HepG2 (cell line): ENCODE measurements at regions not wholly inside any gene's neighbourhood (a gene's known extent, or its start where the extent isn't known, plus 50 kb on each side); places are given as distances from the start of the nearest gene placed in this dataset.

Experiments used
- IRX3 ChIP-seq: sonication (generic); formaldehyde crosslinking; IDR thresholded peaks from 2 replicates; pipeline ENCODE4 v1.8.1; 2023; ENCODE audit warnings: mild to moderate bottlenecking, low read depth, missing genetic modification reagents, borderline replicate concordance
- KDM5A ChIP-seq: fragments of 200-600 bp; sonication (generic); IDR thresholded peaks from 2 replicates; pipeline ENCODE4 v1.7.0; 2018; ENCODE audit warnings: antibody characterized with exemption, mild to moderate bottlenecking, low read length, borderline replicate concordance
- PHF8 ChIP-seq: sonication (generic); formaldehyde crosslinking; IDR thresholded peaks from 2 replicates; pipeline ENCODE4 v1.5.0; 2020; ENCODE audit warnings: missing genetic modification reagents
- YEATS4 ChIP-seq: sonication (generic); formaldehyde crosslinking; IDR thresholded peaks from 2 replicates; pipeline ENCODE4 v1.4.0; 2020; ENCODE audit warnings: missing genetic modification reagents, borderline replicate concordance
- ZKSCAN8 ChIP-seq: IDR thresholded peaks from 2 replicates; pipeline ENCODE4 v1.6.1; 2016; ENCODE audit warnings: borderline replicate concordance, missing genetic modification reagents, missing compliant biosample characterization
- ZNF878 ChIP-seq: sonication (generic); formaldehyde crosslinking; IDR thresholded peaks from 2 replicates; pipeline ENCODE4 v1.8.1; 2023; ENCODE audit warnings: mild to moderate bottlenecking, missing genetic modification reagents, moderate library complexity
- TF ChIP-seq, protein P1 (sequence below): IDR thresholded peaks from 2 replicates; pipeline ENCODE4 v1.6.1; 2018; ENCODE audit warnings: missing genetic modification reagents
- TF ChIP-seq, protein P2 (sequence below): sonication (generic); formaldehyde crosslinking; conservative IDR thresholded peaks from 2 replicates; pipeline ENCODE4 v1.8.1; 2023; ENCODE audit warnings: missing genetic modification reagents
- TF ChIP-seq, protein P3 (sequence below): sonication (generic); formaldehyde crosslinking; IDR thresholded peaks from 2 replicates; pipeline ENCODE4 v1.8.0; 2022; ENCODE audit warnings: missing genetic modification reagents, mild to moderate bottlenecking, borderline replicate concordance
- TF ChIP-seq, protein P4 (sequence below): sonication (generic); formaldehyde crosslinking; IDR thresholded peaks from 2 replicates; pipeline ENCODE4 v1.4.0; 2020; ENCODE audit warnings: missing genetic modification reagents
- TF ChIP-seq, protein P5 (sequence below): sonication (generic); formaldehyde crosslinking; IDR thresholded peaks from 2 replicates; pipeline ENCODE4 v1.4.0; 2020; ENCODE audit warnings: missing genetic modification reagents, borderline replicate concordance
- TF ChIP-seq, protein P6 (sequence below): sonication (generic); formaldehyde crosslinking; IDR thresholded peaks from 2 replicates; pipeline ENCODE4 v1.4.0; 2020; ENCODE audit warnings: missing genetic modification reagents, borderline replicate concordance

DNA sequence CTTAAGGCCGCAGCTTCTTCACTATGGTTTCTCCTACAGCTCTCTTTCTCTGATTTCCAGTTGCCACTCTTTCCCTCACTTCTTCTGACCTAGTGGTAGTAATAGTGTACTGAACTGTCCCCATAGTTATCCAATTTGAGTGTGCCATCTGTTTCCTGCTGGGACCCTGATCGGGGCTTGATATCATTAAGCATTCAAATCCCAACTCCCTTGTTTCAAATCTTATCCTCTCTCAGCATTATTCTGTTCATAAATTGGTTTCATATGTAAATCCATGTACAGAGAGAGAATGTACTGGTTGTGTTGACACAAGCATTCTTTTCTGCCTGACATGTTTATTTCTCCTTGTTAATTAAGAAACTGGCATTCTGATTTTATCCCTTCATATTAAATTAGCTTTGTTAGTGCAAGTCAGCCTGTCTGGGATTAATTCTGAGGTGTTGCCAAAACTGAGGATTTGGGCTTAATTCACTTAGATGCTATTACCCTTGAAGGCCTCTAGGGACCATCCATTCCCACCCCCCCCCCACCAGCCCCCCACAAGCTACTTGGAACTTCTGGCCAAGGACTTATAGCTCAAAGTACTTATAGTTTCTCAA, 84.6 kb upstream of the PROKR2 start (continued):
- TF ChIP-seq, protein P1, sequence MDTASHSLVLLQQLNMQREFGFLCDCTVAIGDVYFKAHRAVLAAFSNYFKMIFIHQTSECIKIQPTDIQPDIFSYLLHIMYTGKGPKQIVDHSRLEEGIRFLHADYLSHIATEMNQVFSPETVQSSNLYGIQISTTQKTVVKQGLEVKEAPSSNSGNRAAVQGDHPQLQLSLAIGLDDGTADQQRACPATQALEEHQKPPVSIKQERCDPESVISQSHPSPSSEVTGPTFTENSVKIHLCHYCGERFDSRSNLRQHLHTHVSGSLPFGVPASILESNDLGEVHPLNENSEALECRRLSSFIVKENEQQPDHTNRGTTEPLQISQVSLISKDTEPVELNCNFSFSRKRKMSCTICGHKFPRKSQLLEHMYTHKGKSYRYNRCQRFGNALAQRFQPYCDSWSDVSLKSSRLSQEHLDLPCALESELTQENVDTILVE (CRISPR knock-in tag) = no peak
- TF ChIP-seq PHF8 (no peak), YEATS4 (CRISPR knock-in tag) (no peak), ZKSCAN8 (no peak), IRX3 (CRISPR knock-in tag) (no peak), KDM5A (no peak), ZNF878 (CRISPR knock-in tag) (no peak)
- TF ChIP-seq, protein P2, sequence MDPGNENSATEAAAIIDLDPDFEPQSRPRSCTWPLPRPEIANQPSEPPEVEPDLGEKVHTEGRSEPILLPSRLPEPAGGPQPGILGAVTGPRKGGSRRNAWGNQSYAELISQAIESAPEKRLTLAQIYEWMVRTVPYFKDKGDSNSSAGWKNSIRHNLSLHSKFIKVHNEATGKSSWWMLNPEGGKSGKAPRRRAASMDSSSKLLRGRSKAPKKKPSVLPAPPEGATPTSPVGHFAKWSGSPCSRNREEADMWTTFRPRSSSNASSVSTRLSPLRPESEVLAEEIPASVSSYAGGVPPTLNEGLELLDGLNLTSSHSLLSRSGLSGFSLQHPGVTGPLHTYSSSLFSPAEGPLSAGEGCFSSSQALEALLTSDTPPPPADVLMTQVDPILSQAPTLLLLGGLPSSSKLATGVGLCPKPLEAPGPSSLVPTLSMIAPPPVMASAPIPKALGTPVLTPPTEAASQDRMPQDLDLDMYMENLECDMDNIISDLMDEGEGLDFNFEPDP = no peak
- TF ChIP-seq, protein P3, sequence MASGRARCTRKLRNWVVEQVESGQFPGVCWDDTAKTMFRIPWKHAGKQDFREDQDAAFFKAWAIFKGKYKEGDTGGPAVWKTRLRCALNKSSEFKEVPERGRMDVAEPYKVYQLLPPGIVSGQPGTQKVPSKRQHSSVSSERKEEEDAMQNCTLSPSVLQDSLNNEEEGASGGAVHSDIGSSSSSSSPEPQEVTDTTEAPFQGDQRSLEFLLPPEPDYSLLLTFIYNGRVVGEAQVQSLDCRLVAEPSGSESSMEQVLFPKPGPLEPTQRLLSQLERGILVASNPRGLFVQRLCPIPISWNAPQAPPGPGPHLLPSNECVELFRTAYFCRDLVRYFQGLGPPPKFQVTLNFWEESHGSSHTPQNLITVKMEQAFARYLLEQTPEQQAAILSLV (CRISPR knock-in tag) = no peak
- TF ChIP-seq, protein P4, sequence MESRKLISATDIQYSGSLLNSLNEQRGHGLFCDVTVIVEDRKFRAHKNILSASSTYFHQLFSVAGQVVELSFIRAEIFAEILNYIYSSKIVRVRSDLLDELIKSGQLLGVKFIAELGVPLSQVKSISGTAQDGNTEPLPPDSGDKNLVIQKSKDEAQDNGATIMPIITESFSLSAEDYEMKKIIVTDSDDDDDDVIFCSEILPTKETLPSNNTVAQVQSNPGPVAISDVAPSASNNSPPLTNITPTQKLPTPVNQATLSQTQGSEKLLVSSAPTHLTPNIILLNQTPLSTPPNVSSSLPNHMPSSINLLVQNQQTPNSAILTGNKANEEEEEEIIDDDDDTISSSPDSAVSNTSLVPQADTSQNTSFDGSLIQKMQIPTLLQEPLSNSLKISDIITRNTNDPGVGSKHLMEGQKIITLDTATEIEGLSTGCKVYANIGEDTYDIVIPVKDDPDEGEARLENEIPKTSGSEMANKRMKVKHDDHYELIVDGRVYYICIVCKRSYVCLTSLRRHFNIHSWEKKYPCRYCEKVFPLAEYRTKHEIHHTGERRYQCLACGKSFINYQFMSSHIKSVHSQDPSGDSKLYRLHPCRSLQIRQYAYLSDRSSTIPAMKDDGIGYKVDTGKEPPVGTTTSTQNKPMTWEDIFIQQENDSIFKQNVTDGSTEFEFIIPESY (CRISPR knock-in tag) = no peak
- TF ChIP-seq, protein P5, sequence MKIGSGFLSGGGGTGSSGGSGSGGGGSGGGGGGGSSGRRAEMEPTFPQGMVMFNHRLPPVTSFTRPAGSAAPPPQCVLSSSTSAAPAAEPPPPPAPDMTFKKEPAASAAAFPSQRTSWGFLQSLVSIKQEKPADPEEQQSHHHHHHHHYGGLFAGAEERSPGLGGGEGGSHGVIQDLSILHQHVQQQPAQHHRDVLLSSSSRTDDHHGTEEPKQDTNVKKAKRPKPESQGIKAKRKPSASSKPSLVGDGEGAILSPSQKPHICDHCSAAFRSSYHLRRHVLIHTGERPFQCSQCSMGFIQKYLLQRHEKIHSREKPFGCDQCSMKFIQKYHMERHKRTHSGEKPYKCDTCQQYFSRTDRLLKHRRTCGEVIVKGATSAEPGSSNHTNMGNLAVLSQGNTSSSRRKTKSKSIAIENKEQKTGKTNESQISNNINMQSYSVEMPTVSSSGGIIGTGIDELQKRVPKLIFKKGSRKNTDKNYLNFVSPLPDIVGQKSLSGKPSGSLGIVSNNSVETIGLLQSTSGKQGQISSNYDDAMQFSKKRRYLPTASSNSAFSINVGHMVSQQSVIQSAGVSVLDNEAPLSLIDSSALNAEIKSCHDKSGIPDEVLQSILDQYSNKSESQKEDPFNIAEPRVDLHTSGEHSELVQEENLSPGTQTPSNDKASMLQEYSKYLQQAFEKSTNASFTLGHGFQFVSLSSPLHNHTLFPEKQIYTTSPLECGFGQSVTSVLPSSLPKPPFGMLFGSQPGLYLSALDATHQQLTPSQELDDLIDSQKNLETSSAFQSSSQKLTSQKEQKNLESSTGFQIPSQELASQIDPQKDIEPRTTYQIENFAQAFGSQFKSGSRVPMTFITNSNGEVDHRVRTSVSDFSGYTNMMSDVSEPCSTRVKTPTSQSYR (CRISPR knock-in tag) = no peak
- TF ChIP-seq, protein P6, sequence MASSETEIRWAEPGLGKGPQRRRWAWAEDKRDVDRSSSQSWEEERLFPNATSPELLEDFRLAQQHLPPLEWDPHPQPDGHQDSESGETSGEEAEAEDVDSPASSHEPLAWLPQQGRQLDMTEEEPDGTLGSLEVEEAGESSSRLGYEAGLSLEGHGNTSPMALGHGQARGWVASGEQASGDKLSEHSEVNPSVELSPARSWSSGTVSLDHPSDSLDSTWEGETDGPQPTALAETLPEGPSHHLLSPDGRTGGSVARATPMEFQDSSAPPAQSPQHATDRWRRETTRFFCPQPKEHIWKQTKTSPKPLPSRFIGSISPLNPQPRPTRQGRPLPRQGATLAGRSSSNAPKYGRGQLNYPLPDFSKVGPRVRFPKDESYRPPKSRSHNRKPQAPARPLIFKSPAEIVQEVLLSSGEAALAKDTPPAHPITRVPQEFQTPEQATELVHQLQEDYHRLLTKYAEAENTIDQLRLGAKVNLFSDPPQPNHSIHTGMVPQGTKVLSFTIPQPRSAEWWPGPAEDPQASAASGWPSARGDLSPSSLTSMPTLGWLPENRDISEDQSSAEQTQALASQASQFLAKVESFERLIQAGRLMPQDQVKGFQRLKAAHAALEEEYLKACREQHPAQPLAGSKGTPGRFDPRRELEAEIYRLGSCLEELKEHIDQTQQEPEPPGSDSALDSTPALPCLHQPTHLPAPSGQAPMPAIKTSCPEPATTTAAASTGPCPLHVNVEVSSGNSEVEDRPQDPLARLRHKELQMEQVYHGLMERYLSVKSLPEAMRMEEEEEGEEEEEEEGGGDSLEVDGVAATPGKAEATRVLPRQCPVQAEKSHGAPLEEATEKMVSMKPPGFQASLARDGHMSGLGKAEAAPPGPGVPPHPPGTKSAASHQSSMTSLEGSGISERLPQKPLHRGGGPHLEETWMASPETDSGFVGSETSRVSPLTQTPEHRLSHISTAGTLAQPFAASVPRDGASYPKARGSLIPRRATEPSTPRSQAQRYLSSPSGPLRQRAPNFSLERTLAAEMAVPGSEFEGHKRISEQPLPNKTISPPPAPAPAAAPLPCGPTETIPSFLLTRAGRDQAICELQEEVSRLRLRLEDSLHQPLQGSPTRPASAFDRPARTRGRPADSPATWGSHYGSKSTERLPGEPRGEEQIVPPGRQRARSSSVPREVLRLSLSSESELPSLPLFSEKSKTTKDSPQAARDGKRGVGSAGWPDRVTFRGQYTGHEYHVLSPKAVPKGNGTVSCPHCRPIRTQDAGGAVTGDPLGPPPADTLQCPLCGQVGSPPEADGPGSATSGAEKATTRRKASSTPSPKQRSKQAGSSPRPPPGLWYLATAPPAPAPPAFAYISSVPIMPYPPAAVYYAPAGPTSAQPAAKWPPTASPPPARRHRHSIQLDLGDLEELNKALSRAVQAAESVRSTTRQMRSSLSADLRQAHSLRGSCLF = no peak
